ENCODE measurements at regions not wholly inside any gene's neighbourhood (a gene's known extent, or its start where the extent isn't known, plus 50 kb on each side); places are given as distances from the start of the nearest gene placed in this dataset.

- in situ Hi-C loops (cut with HindIII; ENCODE audit: extremely low pct_ligation_motif_present, low pct_unique_long_range_greater_than_20kb): no loop called here
- Histone ChIP-seq H3K4me1 (ENCODE audit: insufficient read depth, low read length) (no peaks in the 10 kb centered on the region), H3K27me3 (ENCODE audit: control insufficient read depth in 1 of 2, insufficient read depth in 2 of 2, low read length in 2 of 2) (no peaks in the 10 kb centered on the region), H3K9ac (ENCODE audit: insufficient read depth, low read depth, low read length) (no peak overlapping the region), H3K4me3 (replicated peaks in 1 of 3; ENCODE audit: insufficient read depth in 1 of 3, low read depth in 2 of 3, low read length in 3 of 3) (no peak overlapping the region), H3K27ac (ENCODE audit: extremely low read length, insufficient read depth, low read length) (no peak overlapping the region), H3K9me3 (ENCODE audit: low read length) (peaks cover 9% of the 10 kb centered on the region; the same call in 1 of the 2 replicates), H3K36me3 (replicated peaks in 1 of 2; ENCODE audit: control insufficient read depth in 1 of 2, insufficient read depth in 2 of 2, low read length in 2 of 2) (no peaks in the 10 kb centered on the region), H3K79me2 (ENCODE audit: insufficient read depth, low read length) (no peaks in the 10 kb centered on the region), H2AFZ (ENCODE audit: low read length) (no peak overlapping the region), H3K4me2 (ENCODE audit: low read depth, low read length) (no peak overlapping the region), H4K20me1 (ENCODE audit: insufficient read depth, low read length) (no peaks in the 10 kb centered on the region)
- DNase-seq (ENCODE audit: low spot score) (no peak), ATAC-seq (no peak), FAIRE-seq (no peak)
- WGBS (ENCODE audit: low lambda C conversion rate): 1% methylated on average over 2 of the region's 2 CpGs
- TF ChIP-seq PHF21A (CRISPR knock-in tag; IDR thresholded peaks at IDR 0.05) (no peak), ZNF841 (CRISPR knock-in tag; IDR thresholded peaks at IDR 0.05; ENCODE audit: borderline replicate concordance) (no peak), KDM2A (CRISPR knock-in tag; IDR thresholded peaks at IDR 0.05; ENCODE audit: borderline replicate concordance, low read depth) (no peak), ZSCAN29 (CRISPR knock-in tag; conservative IDR thresholded peaks at IDR 0.05) (no peak), ZNF12 (CRISPR knock-in tag; IDR thresholded peaks at IDR 0.05) (no peak), ZNF317 (CRISPR knock-in tag; IDR thresholded peaks at IDR 0.05) (no peak), CHD2 (IDR thresholded peaks at IDR 0.05; ENCODE audit: low read depth, low read length) (no peak), DBP (CRISPR knock-in tag; IDR thresholded peaks at IDR 0.05; ENCODE audit: not compliant biosample characterization) (no peak), MTF2 (CRISPR knock-in tag; IDR thresholded peaks at IDR 0.05; ENCODE audit: borderline replicate concordance) (no peak), CEBPB (IDR thresholded peaks at IDR 0.05; ENCODE audit: borderline replicate concordance, low read depth, low read length) (no peak), HOXA5 (CRISPR knock-in tag; IDR thresholded peaks at IDR 0.05) (no peak), ZNF350 (CRISPR knock-in tag; IDR thresholded peaks at IDR 0.05; ENCODE audit: borderline replicate concordance, low read depth) (no peak), ZSCAN12 (CRISPR knock-in tag; IDR thresholded peaks at IDR 0.05) (no peak), ZBTB38 (CRISPR knock-in tag; IDR thresholded peaks at IDR 0.05) (no peak), ZNF691 (CRISPR knock-in tag; IDR thresholded peaks at IDR 0.05; ENCODE audit: borderline replicate concordance, low read depth) (no peak), ASH2L (IDR thresholded peaks at IDR 0.05; ENCODE audit: insufficient read length, low read depth, low read length) (no peak)
- TF ChIP-seq, protein P1, sequence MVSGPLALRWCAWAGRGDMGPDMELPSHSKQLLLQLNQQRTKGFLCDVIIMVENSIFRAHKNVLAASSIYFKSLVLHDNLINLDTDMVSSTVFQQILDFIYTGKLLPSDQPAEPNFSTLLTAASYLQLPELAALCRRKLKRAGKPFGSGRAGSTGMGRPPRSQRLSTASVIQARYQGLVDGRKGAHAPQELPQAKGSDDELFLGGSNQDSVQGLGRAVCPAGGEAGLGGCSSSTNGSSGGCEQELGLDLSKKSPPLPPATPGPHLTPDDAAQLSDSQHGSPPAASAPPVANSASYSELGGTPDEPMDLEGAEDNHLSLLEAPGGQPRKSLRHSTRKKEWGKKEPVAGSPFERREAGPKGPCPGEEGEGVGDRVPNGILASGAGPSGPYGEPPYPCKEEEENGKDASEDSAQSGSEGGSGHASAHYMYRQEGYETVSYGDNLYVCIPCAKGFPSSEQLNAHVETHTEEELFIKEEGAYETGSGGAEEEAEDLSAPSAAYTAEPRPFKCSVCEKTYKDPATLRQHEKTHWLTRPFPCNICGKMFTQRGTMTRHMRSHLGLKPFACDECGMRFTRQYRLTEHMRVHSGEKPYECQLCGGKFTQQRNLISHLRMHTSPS (CRISPR knock-in tag; IDR thresholded peaks at IDR 0.05; ENCODE audit: low read depth): no peak
- TF ChIP-seq, protein P2, sequence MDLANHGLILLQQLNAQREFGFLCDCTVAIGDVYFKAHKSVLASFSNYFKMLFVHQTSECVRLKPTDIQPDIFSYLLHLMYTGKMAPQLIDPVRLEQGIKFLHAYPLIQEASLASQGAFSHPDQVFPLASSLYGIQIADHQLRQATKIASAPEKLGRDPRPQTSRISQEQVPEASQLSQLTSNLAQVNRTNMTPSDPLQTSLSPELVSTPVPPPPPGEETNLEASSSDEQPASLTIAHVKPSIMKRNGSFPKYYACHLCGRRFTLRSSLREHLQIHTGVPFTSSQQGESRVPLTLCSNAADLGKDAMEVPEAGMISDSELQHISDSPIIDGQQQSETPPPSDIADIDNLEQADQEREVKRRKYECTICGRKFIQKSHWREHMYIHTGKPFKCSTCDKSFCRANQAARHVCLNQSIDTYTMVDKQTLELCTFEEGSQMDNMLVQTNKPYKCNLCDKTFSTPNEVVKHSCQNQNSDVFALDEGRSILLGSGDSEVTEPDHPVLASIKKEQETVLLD (CRISPR knock-in tag; IDR thresholded peaks at IDR 0.05; ENCODE audit: low read depth): no peak
- TF ChIP-seq, protein P3, sequence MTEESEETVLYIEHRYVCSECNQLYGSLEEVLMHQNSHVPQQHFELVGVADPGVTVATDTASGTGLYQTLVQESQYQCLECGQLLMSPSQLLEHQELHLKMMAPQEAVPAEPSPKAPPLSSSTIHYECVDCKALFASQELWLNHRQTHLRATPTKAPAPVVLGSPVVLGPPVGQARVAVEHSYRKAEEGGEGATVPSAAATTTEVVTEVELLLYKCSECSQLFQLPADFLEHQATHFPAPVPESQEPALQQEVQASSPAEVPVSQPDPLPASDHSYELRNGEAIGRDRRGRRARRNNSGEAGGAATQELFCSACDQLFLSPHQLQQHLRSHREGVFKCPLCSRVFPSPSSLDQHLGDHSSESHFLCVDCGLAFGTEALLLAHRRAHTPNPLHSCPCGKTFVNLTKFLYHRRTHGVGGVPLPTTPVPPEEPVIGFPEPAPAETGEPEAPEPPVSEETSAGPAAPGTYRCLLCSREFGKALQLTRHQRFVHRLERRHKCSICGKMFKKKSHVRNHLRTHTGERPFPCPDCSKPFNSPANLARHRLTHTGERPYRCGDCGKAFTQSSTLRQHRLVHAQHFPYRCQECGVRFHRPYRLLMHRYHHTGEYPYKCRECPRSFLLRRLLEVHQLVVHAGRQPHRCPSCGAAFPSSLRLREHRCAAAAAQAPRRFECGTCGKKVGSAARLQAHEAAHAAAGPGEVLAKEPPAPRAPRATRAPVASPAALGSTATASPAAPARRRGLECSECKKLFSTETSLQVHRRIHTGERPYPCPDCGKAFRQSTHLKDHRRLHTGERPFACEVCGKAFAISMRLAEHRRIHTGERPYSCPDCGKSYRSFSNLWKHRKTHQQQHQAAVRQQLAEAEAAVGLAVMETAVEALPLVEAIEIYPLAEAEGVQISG (CRISPR knock-in tag; IDR thresholded peaks at IDR 0.05): no peak
- CTCF ChIA-PET (ENCODE audit: low intra/inter-chr PET ratio, low total read pairs): no interaction called here
- intact Hi-C loops (cut with micrococcal nuclease; ENCODE audit: unreplicated experiment): no loop called here
- BruUV-seq (replicated peaks): no TSS peak
- POLR2A ChIA-PET: no interaction called here
Measured at GRCh38 chr10:57224811-57225210, 863.8 kb upstream of the ZWINT start.

Data from HepG2 (cell line).